ENCODE measurements at regions not wholly inside any gene's neighbourhood (a gene's known extent, or its start where the extent isn't known, plus 50 kb on each side); places are given as distances from the start of the nearest gene placed in this dataset.

DNA sequence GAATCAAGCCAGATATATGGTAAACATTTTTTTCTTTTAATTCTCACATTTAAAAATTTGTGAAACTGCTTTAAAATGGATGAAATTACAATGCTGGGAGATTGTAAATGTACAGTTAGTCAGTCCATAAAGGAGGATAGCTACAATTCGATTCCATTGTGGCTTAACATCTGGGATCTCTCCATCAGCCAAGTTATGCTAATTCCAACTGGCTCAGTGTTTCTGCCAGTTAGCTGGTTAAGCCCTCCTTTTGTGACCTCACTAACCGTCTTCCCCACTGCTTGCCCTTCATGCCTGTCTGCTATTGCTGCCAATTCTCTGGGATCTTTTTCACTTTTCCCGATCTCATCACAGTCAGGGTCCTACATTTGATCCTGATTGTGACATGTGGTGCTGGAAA, 1347.6 kb downstream of the CDH11 start:
- Histone ChIP-seq H4K5ac (ENCODE audit: insufficient read length, low read depth, low read length) (no peak overlapping the region), H3K23ac (ENCODE audit: insufficient read length, low read depth, low read length) (no peak overlapping the region), H2BK12ac (ENCODE audit: insufficient read length, low read depth, low read length) (no peak overlapping the region), H4K20me1 (ENCODE audit: control insufficient read depth, insufficient read depth, insufficient read length) (no peaks in the 10 kb centered on the region), H2BK5ac (ENCODE audit: insufficient read length, low read length) (no peak overlapping the region), H4K8ac (replicated peaks; ENCODE audit: insufficient read length, low read depth, low read length) (no peak overlapping the region), H2AFZ (ENCODE audit: low read length) (no peak overlapping the region), H4K91ac (ENCODE audit: insufficient read length, low read depth, low read length) (no peak overlapping the region), H3K79me1 (ENCODE audit: insufficient read depth, low read depth, low read length, poor library complexity, severe bottlenecking) (no peaks in the 10 kb centered on the region), H3K9me3 (ENCODE audit: control insufficient read depth, low read depth, low read length) (no peaks in the 10 kb centered on the region), H3K18ac (ENCODE audit: insufficient read length, low read depth, low read length) (no peak overlapping the region), H3K4me1 (ENCODE audit: insufficient read depth, low read length) (no peaks in the 10 kb centered on the region), H3K79me2 (ENCODE audit: insufficient read depth, low read length) (no peaks in the 10 kb centered on the region), H3K27ac (ENCODE audit: insufficient read length, low read depth, low read length) (no peak overlapping the region), H2BK120ac (ENCODE audit: low read depth, low read length, poor library complexity, severe bottlenecking) (no peak overlapping the region), H3K4me2 (ENCODE audit: insufficient read depth, insufficient read length, low read length) (no peak overlapping the region), H3K14ac (ENCODE audit: insufficient read depth, low read length) (no peak overlapping the region), H3K9ac (ENCODE audit: extremely low read depth, insufficient read length, low read length) (no peak overlapping the region), H3K23me2 (ENCODE audit: insufficient read length, low read depth, low read length, poor library complexity, severe bottlenecking) (no peaks in the 10 kb centered on the region), H3K56ac (ENCODE audit: insufficient read length, low read depth, low read length) (no peak overlapping the region), H3T11ph (ENCODE audit: low read length) (no peak overlapping the region), H3K27me3 (ENCODE audit: insufficient read depth, low read length) (no peaks in the 10 kb centered on the region), H2BK20ac (ENCODE audit: low read depth, low read length, poor library complexity, severe bottlenecking) (no peak overlapping the region), H3K4ac (ENCODE audit: low read depth, low read length) (no peak overlapping the region), H2BK15ac (ENCODE audit: low read depth, low read length) (no peak overlapping the region), H2AK5ac (ENCODE audit: insufficient read length, low read length) (no peak overlapping the region)
- no CpG with 5 or more reads among the region's 3 CpGs for WGBS (ENCODE audit: extremely low coverage, insufficient read length, low lambda C conversion rate)
- Mint-ChIP-seq H3K36me3 (ENCODE audit: insufficient read depth in 1 of 3, low read depth in 3 of 3) (peaks cover 0 to 3% (median 1%) of the 10 kb centered on the region in 3 experiments; a peak in 4 of 7 replicates), H3K4me1 (peaks cover 0 to 2% of the 10 kb centered on the region in 2 experiments; a peak in 1 of 4 replicates), H3K9me3 (peaks cover 0 to 3% of the 10 kb centered on the region in 2 experiments; a peak in 3 of 5 replicates), H3K27ac (no peak overlapping the region), H3K27me3 (ENCODE audit: low read depth) (no peaks in the 10 kb centered on the region), H3K4me3 (no peak overlapping the region)
- DNase-seq: no peak
- TF ChIP-seq CTCF (conservative IDR thresholded peaks at IDR 0.05): no peak

All from H9 (cell line).